ENCODE measurements at regions not wholly inside any gene's neighbourhood (a gene's known extent, or its start where the extent isn't known, plus 50 kb on each side); places are given as distances from the start of the nearest gene placed in this dataset.

- no peak overlapping the region for H3K27ac ChIP-seq (ENCODE audit: low read depth, low read length)
- H3K4me3 ChIP-seq (ENCODE audit: insufficient read depth, low read length) = no peak overlapping the region
- H3K9me3 ChIP-seq (ENCODE audit: low read depth, low read length) = no peaks in the 10 kb centered on the region
- H3K4me1 ChIP-seq (ENCODE audit: insufficient read depth, low read length) = peaks cover 8% of the 10 kb centered on the region
- H3K4me2 ChIP-seq (ENCODE audit: insufficient read depth, low read length) = peak overlapping the region; percentile 7
- H3K36me3 ChIP-seq (ENCODE audit: insufficient read depth, low read length) = no peaks in the 10 kb centered on the region
- no peak for DNase-seq (ENCODE audit: insufficient read length, low spot score, missing footprints)
- H4K20me1 ChIP-seq (ENCODE audit: insufficient read depth, low read length) = no peaks in the 10 kb centered on the region
- H3K79me2 ChIP-seq (ENCODE audit: insufficient read depth, low read length) = no peaks in the 10 kb centered on the region
- no peaks in the 10 kb centered on the region for H3K27me3 ChIP-seq (ENCODE audit: insufficient read depth, low read length)
- peak overlapping the region; percentile 47 for H2AFZ ChIP-seq (ENCODE audit: low read length)
- no peak for TF ChIP-seq CTCF (IDR thresholded peaks at IDR 0.05; ENCODE audit: extremely low read depth, low read depth, low read length)
These were observed 61.4 kb upstream of the MSTN start for GRCh38 chr2:190123956-190124355.

GRCh38 chr2:190121971-190122370 is 59.4 kb upstream of the MSTN start:
- no peak overlapping the region for H3K27ac ChIP-seq (ENCODE audit: low read depth, low read length)
- H3K9me3 ChIP-seq (ENCODE audit: low read depth, low read length) = no peaks in the 10 kb centered on the region
- H3K4me3 ChIP-seq (ENCODE audit: insufficient read depth, low read length) = no peak overlapping the region
- H3K4me2 ChIP-seq (ENCODE audit: insufficient read depth, low read length) = no peak overlapping the region
- H2AFZ ChIP-seq (ENCODE audit: low read length) = peak overlapping the region; percentile 39
- H3K79me2 ChIP-seq (ENCODE audit: insufficient read depth, low read length) = no peaks in the 10 kb centered on the region
- peak; percentile 64 for TF ChIP-seq CTCF (IDR thresholded peaks at IDR 0.05; ENCODE audit: extremely low read depth, low read depth, low read length)
- H3K4me1 ChIP-seq (ENCODE audit: insufficient read depth, low read length) = peaks cover 8% of the 10 kb centered on the region
- no peaks in the 10 kb centered on the region for H4K20me1 ChIP-seq (ENCODE audit: insufficient read depth, low read length)
- no peaks in the 10 kb centered on the region for H3K36me3 ChIP-seq (ENCODE audit: insufficient read depth, low read length)
- H3K27me3 ChIP-seq (ENCODE audit: insufficient read depth, low read length) = no peaks in the 10 kb centered on the region
- peak; percentile 41 for DNase-seq (ENCODE audit: insufficient read length, low spot score, missing footprints)

- TF ChIP-seq CTCF (IDR thresholded peaks at IDR 0.05; ENCODE audit: extremely low read depth, low read depth, low read length) = no peak
- H3K9me3 ChIP-seq (ENCODE audit: low read depth, low read length) = no peaks in the 10 kb centered on the region
These were observed 58.8 kb upstream of the MSTN start for GRCh38 chr2:190121305-190121704.

GRCh38 chr2:190119923-190120590 is 57.5 kb upstream of the MSTN start:
- Histone ChIP-seq H3K79me2 (ENCODE audit: insufficient read depth, low read length) (no peaks in the 10 kb centered on the region), H3K4me3 (ENCODE audit: insufficient read depth, low read length) (peak overlapping the region; percentile 31), H4K20me1 (ENCODE audit: insufficient read depth, low read length) (no peaks in the 10 kb centered on the region), H3K36me3 (ENCODE audit: insufficient read depth, low read length) (no peaks in the 10 kb centered on the region), H3K9me3 (ENCODE audit: low read depth, low read length) (no peaks in the 10 kb centered on the region), H3K4me2 (ENCODE audit: insufficient read depth, low read length) (no peak overlapping the region), H3K27ac (ENCODE audit: low read depth, low read length) (no peak overlapping the region), H3K27me3 (ENCODE audit: insufficient read depth, low read length) (no peaks in the 10 kb centered on the region), H3K4me1 (ENCODE audit: insufficient read depth, low read length) (peaks cover 8% of the 10 kb centered on the region), H2AFZ (ENCODE audit: low read length) (peak overlapping the region; percentile 78)
- no peak for DNase-seq (ENCODE audit: insufficient read length, low spot score, missing footprints)
- TF ChIP-seq CTCF (IDR thresholded peaks at IDR 0.05; ENCODE audit: extremely low read depth, low read depth, low read length) = no peak

More at GRCh38 chr2:190121305-190121704, 58.8 kb upstream of the MSTN start:
- Histone ChIP-seq H3K27me3 (ENCODE audit: insufficient read depth, low read length) (no peaks in the 10 kb centered on the region), H4K20me1 (ENCODE audit: insufficient read depth, low read length) (no peaks in the 10 kb centered on the region), H3K36me3 (ENCODE audit: insufficient read depth, low read length) (no peaks in the 10 kb centered on the region), H3K4me1 (ENCODE audit: insufficient read depth, low read length) (peaks cover 8% of the 10 kb centered on the region), H2AFZ (ENCODE audit: low read length) (no peak overlapping the region), H3K4me2 (ENCODE audit: insufficient read depth, low read length) (no peak overlapping the region), H3K79me2 (ENCODE audit: insufficient read depth, low read length) (no peaks in the 10 kb centered on the region), H3K27ac (ENCODE audit: low read depth, low read length) (no peak overlapping the region), H3K4me3 (ENCODE audit: insufficient read depth, low read length) (no peak overlapping the region)
- no peak for DNase-seq (ENCODE audit: insufficient read length, low spot score, missing footprints)
